Stimulated activated CD4-positive, alpha-beta T cell treated with anti-CD3 and anti-CD28 coated beads, Interleukin-4, amount 100 ng/mL, for 4 hours (primary cell): ENCODE measurements at regions not wholly inside any gene's neighbourhood (a gene's known extent, or its start where the extent isn't known, plus 50 kb on each side); places are given as distances from the start of the nearest gene placed in this dataset.
"Not testable (repeated sequence)": the region's sequence is repeated elsewhere in the genome, so short reads cannot be mapped to it uniquely, and the experiment has no call there.

ENCODE experiments used
- DNase-seq, 2 experiments: peaks; one replicate each; pipeline ENCODE4 v3.0.0-alpha.2; 2020

- no peak for DNase-seq
Measured at GRCh38 chr11:87870086-87870485, 305.2 kb downstream of the RAB38 start.

GRCh38 chr11:87866951-87867350 lies 308.3 kb downstream of the RAB38 start:
- DNase-seq = no peak

- no peak for DNase-seq
Measured at GRCh38 chr11:87861030-87861429, 314.2 kb downstream of the RAB38 start.

GRCh38 chr11:87859636-87860035 lies 315.6 kb downstream of the RAB38 start:
- no peak for DNase-seq

GRCh38 chr11:87851827-87852226 lies 323.4 kb downstream of the RAB38 start:
- DNase-seq = no peak

- DNase-seq = no peak
Measured at GRCh38 chr11:87851234-87851633, 324.0 kb downstream of the RAB38 start.

- DNase-seq = no peak
Measured at GRCh38 chr11:87849216-87849615, 326.0 kb downstream of the RAB38 start.

GRCh38 chr11:87840786-87841185 lies 334.5 kb downstream of the RAB38 start:
- no peak for DNase-seq

- no peak for DNase-seq
Measured at GRCh38 chr11:87832211-87832610, 343.0 kb downstream of the RAB38 start.

- DNase-seq = no peak
Measured at GRCh38 chr11:87820011-87820410, 355.2 kb downstream of the RAB38 start.

- DNase-seq = no peak
Measured at GRCh38 chr11:87819151-87819550, 356.1 kb downstream of the RAB38 start.

- no peak for DNase-seq
Measured at GRCh38 chr11:87812571-87813365, 362.5 kb downstream of the RAB38 start.

GRCh38 chr11:87810486-87810885 lies 364.8 kb downstream of the RAB38 start:
- DNase-seq = no peak

- DNase-seq = no peak
Measured at GRCh38 chr11:87809256-87809655, 366.0 kb downstream of the RAB38 start.

- DNase-seq = no peak
Measured at GRCh38 chr11:87804176-87804575, 371.1 kb downstream of the RAB38 start.

GRCh38 chr11:87803748-87804147 lies 371.5 kb downstream of the RAB38 start:
- DNase-seq = no peak

GRCh38 chr11:87784862-87785261 lies 390.4 kb downstream of the RAB38 start:
- DNase-seq = not testable (repeated sequence)

- no peak for DNase-seq
Measured at GRCh38 chr11:87780068-87780413, 395.2 kb downstream of the RAB38 start.

GRCh38 chr11:87779276-87780067 lies 395.8 kb downstream of the RAB38 start:
- DNase-seq = no peak

- DNase-seq = no peak
Measured at GRCh38 chr11:87778357-87778756, 396.9 kb downstream of the RAB38 start.

GRCh38 chr11:87775036-87775435 lies 400.2 kb downstream of the RAB38 start:
- DNase-seq = no peak

- no peak for DNase-seq
Measured at GRCh38 chr11:87769661-87770060, 405.6 kb downstream of the RAB38 start.

- no peak for DNase-seq
Measured at GRCh38 chr11:87767615-87768014, 407.6 kb downstream of the RAB38 start.

- DNase-seq = not testable (repeated sequence)
Measured at GRCh38 chr11:87764075-87764474, 411.2 kb downstream of the RAB38 start.
